ENCODE measurements at regions not wholly inside any gene's neighbourhood (a gene's known extent, or its start where the extent isn't known, plus 50 kb on each side); places are given as distances from the start of the nearest gene placed in this dataset.

DNA sequence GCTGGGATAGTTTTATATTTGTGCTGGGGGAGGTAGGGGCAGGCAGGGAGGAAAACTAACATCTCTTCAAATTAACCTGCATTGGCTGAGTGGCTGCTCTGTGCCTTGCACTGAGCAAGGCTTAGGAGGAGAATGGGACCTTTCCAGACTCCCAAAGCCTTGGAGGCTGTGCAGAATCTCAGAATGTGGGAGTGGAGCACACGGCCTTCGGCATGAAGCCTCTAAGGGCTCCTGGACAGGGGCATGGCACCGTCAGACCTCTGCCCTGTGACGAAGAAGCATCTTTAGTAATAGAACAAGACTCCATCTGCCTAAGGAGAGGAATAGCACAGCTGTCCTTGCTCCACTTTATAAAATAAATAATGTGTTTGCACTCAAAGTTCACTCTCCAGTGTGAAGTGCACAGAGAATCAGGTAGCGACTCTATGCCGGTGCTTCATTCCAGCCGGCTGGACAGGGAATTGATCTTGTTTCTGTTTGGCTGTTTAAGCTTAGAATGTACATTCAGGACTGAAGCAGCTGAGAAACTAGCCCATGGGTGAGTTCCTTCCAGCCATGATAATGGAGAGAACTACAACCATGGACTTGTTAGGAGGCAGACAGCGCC lies 228.5 kb upstream of the ADAMTS9 start:
- intact Hi-C loops (cut with micrococcal nuclease; ENCODE audit: unreplicated experiment) (no loop called here), in situ Hi-C loops (cut with MboI) (no loop called here)
- Histone ChIP-seq H3K36me3 (ENCODE audit: control insufficient read depth in 2 of 2, insufficient read depth in 2 of 2, low read length in 1 of 2) (no peaks in the 10 kb centered on the region), H3K4me2 (ENCODE audit: control insufficient read depth, insufficient read depth) (no peak overlapping the region), H4K20me1 (ENCODE audit: control insufficient read depth, insufficient read depth) (no peaks in the 10 kb centered on the region), H3K4me1 (ENCODE audit: control insufficient read depth, insufficient read depth, low read length) (no peaks in the 10 kb centered on the region), H3K9ac (ENCODE audit: control insufficient read depth, insufficient read depth, low read length) (no peak overlapping the region), H3K4me3 (no peak overlapping the region), H3K79me2 (ENCODE audit: control insufficient read depth, insufficient read depth, low read length) (no peaks in the 10 kb centered on the region), H2AFZ (ENCODE audit: control insufficient read depth, low read depth, low read length) (no peak overlapping the region), H3K9me3 (replicated peaks; ENCODE audit: control insufficient read depth, insufficient read depth, low read length) (no peaks in the 10 kb centered on the region), H3K27me3 (replicated peaks in 1 of 2; ENCODE audit: control insufficient read depth in 2 of 2, insufficient read depth in 2 of 2, low read length in 1 of 2) (no peaks in the 10 kb centered on the region), H3K27ac (ENCODE audit: control insufficient read depth, insufficient read depth) (no peak overlapping the region)
- RAD21 ChIA-PET (ENCODE audit: unreplicated experiment) = no interaction called here
- SMC1A ChIA-PET (ENCODE audit: uncharacterized antibody, unreplicated experiment) = no interaction called here
- POLR2A ChIA-PET = no interaction called here
- CTCF ChIA-PET = no interaction called here
- no TSS peak for BruUV-seq (replicated peaks)
- TF ChIP-seq TARDBP (IDR thresholded peaks at IDR 0.05; ENCODE audit: borderline replicate concordance) = no peak
- no peak for TF ChIP-seq NRF1 (conservative IDR thresholded peaks at IDR 0.05; ENCODE audit: low read depth, low read length)
- TF ChIP-seq MYC (IDR thresholded peaks at IDR 0.05; ENCODE audit: insufficient read depth, insufficient read length, insufficient replicate concordance, low read length, severe bottlenecking) = no peak
- no peak for TF ChIP-seq BHLHE40 (IDR thresholded peaks at IDR 0.05; ENCODE audit: borderline replicate concordance in 1 of 2, low read depth in 2 of 2, low read length in 1 of 2)
- no peak for TF ChIP-seq CHD1 (IDR thresholded peaks at IDR 0.05; ENCODE audit: low read depth, low read length)
- TF ChIP-seq SP1 (IDR thresholded peaks at IDR 0.05; ENCODE audit: low read depth, low read length) = no peak
- TF ChIP-seq RCOR1 (conservative IDR thresholded peaks at IDR 0.05; ENCODE audit: low read depth, low read length) = no peak
- TF ChIP-seq HDAC6 (IDR thresholded peaks at IDR 0.05; ENCODE audit: unreplicated experiment) = no peak
- no peak for TF ChIP-seq POLR2AphosphoS5 (IDR thresholded peaks at IDR 0.05; ENCODE audit: low read length)
- FAIRE-seq (no peak), DNase-seq (ENCODE audit: low read depth, low spot score) (no peak), ATAC-seq (no peak)
- WGBS (ENCODE audit: insufficient coverage, insufficient replicate concordance, low lambda C conversion rate, missing lambda C conversion rate) = 24% methylated on average over 8 of the region's 8 CpGs

DNA sequence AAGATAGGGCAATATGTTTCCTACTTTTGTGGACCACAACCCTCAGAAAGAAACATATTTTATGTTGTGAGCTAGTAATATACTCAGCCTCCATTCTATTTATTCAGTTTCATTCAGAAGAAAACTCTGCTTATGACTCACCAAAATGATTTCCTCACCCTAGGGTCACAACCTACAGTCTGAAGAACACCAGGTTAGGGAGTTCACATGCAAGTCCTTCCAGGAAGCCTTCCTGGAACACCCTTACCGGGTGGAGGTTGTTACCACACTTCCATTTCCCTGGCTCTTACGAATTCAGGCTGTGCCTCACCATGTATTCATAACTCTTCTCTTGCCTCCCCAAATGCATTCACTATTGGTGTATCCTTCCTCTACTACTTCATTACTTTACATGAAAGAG lies 228.0 kb upstream of the ADAMTS9 start:
- ATAC-seq = no peak

More for the DNA sequence above, 228.0 kb upstream of the ADAMTS9 start:
- Histone ChIP-seq H4K20me1 (ENCODE audit: control insufficient read depth, insufficient read depth) (no peaks in the 10 kb centered on the region), H2AFZ (ENCODE audit: control insufficient read depth, low read depth, low read length) (no peak overlapping the region), H3K79me2 (ENCODE audit: control insufficient read depth, insufficient read depth, low read length) (no peaks in the 10 kb centered on the region), H3K4me2 (ENCODE audit: control insufficient read depth, insufficient read depth) (no peak overlapping the region), H3K4me1 (ENCODE audit: control insufficient read depth, insufficient read depth, low read length) (no peaks in the 10 kb centered on the region), H3K27ac (ENCODE audit: control insufficient read depth, insufficient read depth) (no peak overlapping the region), H3K9ac (ENCODE audit: control insufficient read depth, insufficient read depth, low read length) (no peak overlapping the region), H3K9me3 (replicated peaks; ENCODE audit: control insufficient read depth, insufficient read depth, low read length) (no peaks in the 10 kb centered on the region), H3K4me3 (no peak overlapping the region), H3K27me3 (replicated peaks in 1 of 2; ENCODE audit: control insufficient read depth in 2 of 2, insufficient read depth in 2 of 2, low read length in 1 of 2) (no peaks in the 10 kb centered on the region), H3K36me3 (ENCODE audit: control insufficient read depth in 2 of 2, insufficient read depth in 2 of 2, low read length in 1 of 2) (no peaks in the 10 kb centered on the region)
- WGBS (ENCODE audit: insufficient coverage, insufficient replicate concordance, low lambda C conversion rate, missing lambda C conversion rate) = 3% methylated on average over 2 of the region's 2 CpGs
- RAD21 ChIA-PET (ENCODE audit: unreplicated experiment) = no interaction called here
- in situ Hi-C loops (cut with MboI) = no loop called here
- no peak for TF ChIP-seq SPI1 (IDR thresholded peaks at IDR 0.05; ENCODE audit: borderline replicate concordance, insufficient read depth, low read depth, low read length)
- TF ChIP-seq CBX5 (IDR thresholded peaks at IDR 0.05; ENCODE audit: low read depth) = no peak
- TF ChIP-seq RCOR1 (conservative IDR thresholded peaks at IDR 0.05; ENCODE audit: low read depth, low read length) = no peak
- SMC1A ChIA-PET (ENCODE audit: uncharacterized antibody, unreplicated experiment) = no interaction called here
- POLR2A ChIA-PET = no interaction called here
- no TSS peak for BruUV-seq (replicated peaks)
- FAIRE-seq (no peak), DNase-seq (ENCODE audit: low read depth, low spot score) (no peak)
- CTCF ChIA-PET = no interaction called here
- intact Hi-C loops (cut with micrococcal nuclease; ENCODE audit: unreplicated experiment) = no loop called here

Measured in GM12878 (cell line).